SJCRH30 (cell line): ENCODE measurements at regions not wholly inside any gene's neighbourhood (a gene's known extent, or its start where the extent isn't known, plus 50 kb on each side); places are given as distances from the start of the nearest gene placed in this dataset.
A peak's percentile ranks its signal among the peaks of the same experiment; 100 is the strongest.

Source experiments
- DNase-seq, 2 experiments: peaks; one replicate each; pipeline ENCODE4 v3.0.0-alpha.2; 2015 to 2020
- H3K27ac ChIP-seq: fragments of 250-450 bp; sonication (Bioruptor Pico); 2 replicates; pipeline ENCODE4 v1.5.1; 2020; ENCODE audit warnings: mild to moderate bottlenecking, moderate library complexity
- H3K27me3 ChIP-seq: fragments of 250-450 bp; sonication (Bioruptor Pico); 2 replicates; pipeline ENCODE4 v1.5.1; 2020; ENCODE audit warnings: mild to moderate bottlenecking, moderate library complexity
- H3K36me3 ChIP-seq: fragments of 250-450 bp; sonication (Bioruptor Pico); 2 replicates; pipeline ENCODE4 v1.5.1; 2020; ENCODE audit warnings: mild to moderate bottlenecking, moderate library complexity
- H3K4me1 ChIP-seq: fragments of 250-450 bp; sonication (Bioruptor Pico); 2 replicates; pipeline ENCODE4 v1.5.1; 2020; ENCODE audit warnings: mild to moderate bottlenecking, moderate library complexity
- H3K4me3 ChIP-seq: fragments of 250-450 bp; sonication (Bioruptor Pico); 2 replicates; pipeline ENCODE4 v1.5.1; 2020; ENCODE audit warnings: mild to moderate bottlenecking, moderate library complexity
- H3K9me3 ChIP-seq: fragments of 250-450 bp; sonication (Bioruptor Pico); replicated peaks from 2 replicates; pipeline ENCODE4 v1.5.1; 2020; ENCODE audit warnings: mild to moderate bottlenecking, moderate library complexity

- Histone ChIP-seq H3K27me3 (no peaks in the 10 kb centered on the region), H3K36me3 (no peaks in the 10 kb centered on the region), H3K4me1 (peaks cover 12% of the 10 kb centered on the region), H3K27ac (no peak overlapping the region), H3K9me3 (no peaks in the 10 kb centered on the region), H3K4me3 (no peak overlapping the region)
- no peak for DNase-seq
Observed at GRCh38 chr9:13868336-13868735, 445.6 kb downstream of the NFIB start.

- H3K27ac ChIP-seq: no peak overlapping the region
- H3K27me3 ChIP-seq: no peaks in the 10 kb centered on the region
- DNase-seq: no peak
- no peaks in the 10 kb centered on the region for H3K9me3 ChIP-seq
- H3K4me3 ChIP-seq: no peak overlapping the region
- H3K4me1 ChIP-seq: peaks cover 20% of the 10 kb centered on the region
- no peaks in the 10 kb centered on the region for H3K36me3 ChIP-seq
Observed at GRCh38 chr9:13865869-13866268, 448.1 kb downstream of the NFIB start.

GRCh38 chr9:13863112-13863511 lies 450.8 kb downstream of the NFIB start:
- peak; percentile 83 to 91 for DNase-seq
- Histone ChIP-seq H3K27ac (peak overlapping the region; percentile 63), H3K4me3 (no peak overlapping the region)

GRCh38 chr9:13862654-13863053 lies 451.3 kb downstream of the NFIB start:
- Histone ChIP-seq H3K27ac (peak overlapping the region; percentile 63), H3K27me3 (no peaks in the 10 kb centered on the region), H3K9me3 (no peaks in the 10 kb centered on the region), H3K36me3 (no peaks in the 10 kb centered on the region), H3K4me3 (no peak overlapping the region), H3K4me1 (peaks cover 20% of the 10 kb centered on the region)
- DNase-seq: no peak

More at GRCh38 chr9:13863112-13863511, 450.8 kb downstream of the NFIB start:
- H3K27me3 ChIP-seq: no peaks in the 10 kb centered on the region
- H3K36me3 ChIP-seq: no peaks in the 10 kb centered on the region
- peaks cover 20% of the 10 kb centered on the region for H3K4me1 ChIP-seq
- no peaks in the 10 kb centered on the region for H3K9me3 ChIP-seq

GRCh38 chr9:13860946-13861640 lies 452.8 kb downstream of the NFIB start:
- Histone ChIP-seq H3K9me3 (no peaks in the 10 kb centered on the region), H3K36me3 (no peaks in the 10 kb centered on the region), H3K27me3 (no peaks in the 10 kb centered on the region), H3K4me1 (peaks cover 20% of the 10 kb centered on the region), H3K4me3 (no peak overlapping the region), H3K27ac (no peak overlapping the region)
- no peak for DNase-seq

GRCh38 chr9:13860019-13860418 lies 453.9 kb downstream of the NFIB start:
- H3K4me1 ChIP-seq: peaks cover 20% of the 10 kb centered on the region
- no peaks in the 10 kb centered on the region for H3K27me3 ChIP-seq
- DNase-seq: no peak
- H3K27ac ChIP-seq: no peak overlapping the region
- H3K9me3 ChIP-seq: no peaks in the 10 kb centered on the region
- no peaks in the 10 kb centered on the region for H3K36me3 ChIP-seq
- H3K4me3 ChIP-seq: no peak overlapping the region

- no peaks in the 10 kb centered on the region for H3K9me3 ChIP-seq
- peaks cover 2% of the 10 kb centered on the region for H3K4me1 ChIP-seq
- H3K27me3 ChIP-seq: no peaks in the 10 kb centered on the region
- no peak overlapping the region for H3K27ac ChIP-seq
- H3K4me3 ChIP-seq: no peak overlapping the region
- DNase-seq: no peak
- H3K36me3 ChIP-seq: no peaks in the 10 kb centered on the region
Observed at GRCh38 chr9:13857521-13857920, 456.4 kb downstream of the NFIB start.

- Histone ChIP-seq H3K4me1 (no peaks in the 10 kb centered on the region), H3K27ac (no peak overlapping the region), H3K4me3 (no peak overlapping the region), H3K27me3 (no peaks in the 10 kb centered on the region), H3K36me3 (no peaks in the 10 kb centered on the region), H3K9me3 (no peaks in the 10 kb centered on the region; the same call in 1 of the 2 replicates)
- no peak for DNase-seq
Observed at GRCh38 chr9:13847270-13847669, 466.7 kb downstream of the NFIB start.

GRCh38 chr9:13845460-13845859 lies 468.5 kb downstream of the NFIB start:
- H3K27ac ChIP-seq: no peak overlapping the region
- no peaks in the 10 kb centered on the region; the same call in 1 of the 2 replicates for H3K9me3 ChIP-seq
- H3K4me3 ChIP-seq: no peak overlapping the region
- DNase-seq: no peak
- no peaks in the 10 kb centered on the region for H3K27me3 ChIP-seq
- no peaks in the 10 kb centered on the region for H3K4me1 ChIP-seq
- no peaks in the 10 kb centered on the region for H3K36me3 ChIP-seq

- Histone ChIP-seq H3K4me3 (no peak overlapping the region), H3K36me3 (no peaks in the 10 kb centered on the region), H3K27me3 (no peaks in the 10 kb centered on the region), H3K9me3 (no peaks in the 10 kb centered on the region), H3K4me1 (no peaks in the 10 kb centered on the region), H3K27ac (no peak overlapping the region)
- peak in 1 of 2 experiments; percentile 4 for DNase-seq
Observed at GRCh38 chr9:13841746-13842462, 472.0 kb downstream of the NFIB start.

- H3K4me3 ChIP-seq: no peak overlapping the region
- no peaks in the 10 kb centered on the region for H3K36me3 ChIP-seq
- H3K4me1 ChIP-seq: no peaks in the 10 kb centered on the region
- no peak overlapping the region for H3K27ac ChIP-seq
- peaks cover 15% of the 10 kb centered on the region for H3K9me3 ChIP-seq
- H3K27me3 ChIP-seq: no peaks in the 10 kb centered on the region
- DNase-seq: no peak
Observed at GRCh38 chr9:13832446-13832845, 481.5 kb downstream of the NFIB start.

- no peak overlapping the region for H3K27ac ChIP-seq
- H3K4me3 ChIP-seq: no peak overlapping the region
- H3K4me1 ChIP-seq: no peaks in the 10 kb centered on the region
- H3K27me3 ChIP-seq: no peaks in the 10 kb centered on the region
- no peak for DNase-seq
- H3K9me3 ChIP-seq: no peaks in the 10 kb centered on the region
- H3K36me3 ChIP-seq: no peaks in the 10 kb centered on the region
Observed at GRCh38 chr9:13823026-13823425, 490.9 kb downstream of the NFIB start.

- Histone ChIP-seq H3K4me3 (no peak overlapping the region), H3K27ac (no peak overlapping the region), H3K9me3 (no peaks in the 10 kb centered on the region), H3K36me3 (no peaks in the 10 kb centered on the region), H3K27me3 (no peaks in the 10 kb centered on the region), H3K4me1 (peaks cover 15% of the 10 kb centered on the region)
- DNase-seq: no peak
Observed at GRCh38 chr9:13817754-13818278, 496.1 kb downstream of the NFIB start.

GRCh38 chr9:13816837-13817236 lies 497.1 kb downstream of the NFIB start:
- H3K27ac ChIP-seq: no peak overlapping the region
- H3K36me3 ChIP-seq: no peaks in the 10 kb centered on the region
- H3K27me3 ChIP-seq: no peaks in the 10 kb centered on the region
- H3K4me3 ChIP-seq: no peak overlapping the region
- H3K4me1 ChIP-seq: peaks cover 20% of the 10 kb centered on the region
- DNase-seq: no peak
- H3K9me3 ChIP-seq: no peaks in the 10 kb centered on the region

GRCh38 chr9:13814647-13815400 lies 499.1 kb downstream of the NFIB start:
- DNase-seq: no peak
- no peaks in the 10 kb centered on the region for H3K36me3 ChIP-seq
- no peak overlapping the region for H3K4me3 ChIP-seq
- H3K9me3 ChIP-seq: no peaks in the 10 kb centered on the region
- no peak overlapping the region for H3K27ac ChIP-seq
- no peaks in the 10 kb centered on the region for H3K27me3 ChIP-seq
- H3K4me1 ChIP-seq: peaks cover 35% of the 10 kb centered on the region
